Bronchial epithelial cell (primary cell): ENCODE measurements at regions not wholly inside any gene's neighbourhood (a gene's known extent, or its start where the extent isn't known, plus 50 kb on each side); places are given as distances from the start of the nearest gene placed in this dataset.

Experiments
- DNase-seq: peaks from one replicate; pipeline ENCODE4 v3.0.0-alpha.2; 2010; ENCODE audit warnings: low read depth
- FAIRE-seq: peaks from 2 replicates; lab custom pipeline; 2011; peaks lifted over from hg19 to GRCh38; lab: Jason Lieb, UNC
- H3K27me3 ChIP-seq: 2 replicates; pipeline ENCODE4 v1.5.1; 2011; ENCODE audit warnings: low read length; ENCODE audit not compliant: control insufficient read depth, insufficient read depth
- H3K36me3 ChIP-seq: 2 replicates; pipeline ENCODE4 v1.5.1; 2011; ENCODE audit warnings: low read length; ENCODE audit not compliant: control insufficient read depth, insufficient read depth
- H3K4me3 ChIP-seq: 2 replicates; pipeline ENCODE4 v1.5.1; 2011; ENCODE audit warnings: mild to moderate bottlenecking, low read depth, low read length, control low read depth
- CTCF ChIP-seq: IDR thresholded peaks from 2 replicates; pipeline ENCODE4 v1.5.1; 2011; ENCODE audit warnings: mild to moderate bottlenecking, moderate library complexity, low read length, control low read depth, inconsistent platforms; ENCODE audit not compliant: insufficient read depth, severe bottlenecking

GRCh38 chr3:22938739-22939138 is 264.4 kb upstream of the UBE2E2 start:
- no peak for FAIRE-seq
- H3K4me3 ChIP-seq: no peak overlapping the region

GRCh38 chr3:22939349-22939748 is 263.8 kb upstream of the UBE2E2 start:
- FAIRE-seq: no peak
- no peak overlapping the region for H3K4me3 ChIP-seq
- no peak for TF ChIP-seq CTCF
- peaks cover 1% of the 10 kb centered on the region for H3K27me3 ChIP-seq
- peak; percentile 31 for DNase-seq
- H3K36me3 ChIP-seq: no peaks in the 10 kb centered on the region

More at GRCh38 chr3:22938739-22939138, 264.4 kb upstream of the UBE2E2 start:
- TF ChIP-seq CTCF: no peak
- Histone ChIP-seq H3K36me3 (no peaks in the 10 kb centered on the region), H3K27me3 (peaks cover 1% of the 10 kb centered on the region)
- DNase-seq: no peak

- FAIRE-seq: no peak
- Histone ChIP-seq H3K27me3 (peaks cover 1% of the 10 kb centered on the region), H3K4me3 (no peak overlapping the region), H3K36me3 (no peaks in the 10 kb centered on the region)
- DNase-seq: no peak
- TF ChIP-seq CTCF: no peak
Observed at GRCh38 chr3:22940285-22940684, 262.8 kb upstream of the UBE2E2 start.

- no peaks in the 10 kb centered on the region for H3K36me3 ChIP-seq
- no peak for TF ChIP-seq CTCF
- peaks cover 1% of the 10 kb centered on the region for H3K27me3 ChIP-seq
- DNase-seq: no peak
- H3K4me3 ChIP-seq: no peak overlapping the region
- FAIRE-seq: no peak
Observed at GRCh38 chr3:22942981-22943380, 260.1 kb upstream of the UBE2E2 start.

GRCh38 chr3:22947851-22948250 is 255.3 kb upstream of the UBE2E2 start:
- no peak for DNase-seq
- H3K36me3 ChIP-seq: no peaks in the 10 kb centered on the region
- no peak for TF ChIP-seq CTCF
- FAIRE-seq: no peak
- no peaks in the 10 kb centered on the region for H3K27me3 ChIP-seq
- H3K4me3 ChIP-seq: no peak overlapping the region

GRCh38 chr3:22951910-22952309 is 251.2 kb upstream of the UBE2E2 start:
- Histone ChIP-seq H3K36me3 (no peaks in the 10 kb centered on the region), H3K4me3 (no peak overlapping the region), H3K27me3 (no peaks in the 10 kb centered on the region)
- no peak for TF ChIP-seq CTCF
- DNase-seq: no peak
- no peak for FAIRE-seq
